ENCODE measurements at regions not wholly inside any gene's neighbourhood (a gene's known extent, or its start where the extent isn't known, plus 50 kb on each side); places are given as distances from the start of the nearest gene placed in this dataset.

- Mint-ChIP-seq H3K27ac (no peak overlapping the region), H3K4me3 (no peak overlapping the region), H3K4me1 (ENCODE audit: low read depth) (no peaks in the 10 kb centered on the region), H3K9me3 (ENCODE audit: insufficient read depth) (peaks cover 6% of the 10 kb centered on the region), H3K27me3 (ENCODE audit: low read depth) (no peaks in the 10 kb centered on the region), H3K36me3 (ENCODE audit: low read depth) (no peaks in the 10 kb centered on the region)
- CTCF ChIA-PET = no interaction called here
- ATAC-seq (no peak), DNase-seq (no peak)
- POLR2A ChIA-PET = no interaction called here
Measured at GRCh38 chr3:78186404-78186803, 1146.5 kb downstream of the ROBO2 start.

- no peaks in the 10 kb centered on the region for H3K36me3 Mint-ChIP-seq (ENCODE audit: low read depth)
- POLR2A ChIA-PET = interaction anchor here (0.6 kb wide), 1 partner anchor 1489 kb away, joined by 3 read pairs; no protein-coding TSS in a partner anchor
Measured at GRCh38 chr3:78201091-78201490, 1161.2 kb downstream of the ROBO2 start.

DNA sequence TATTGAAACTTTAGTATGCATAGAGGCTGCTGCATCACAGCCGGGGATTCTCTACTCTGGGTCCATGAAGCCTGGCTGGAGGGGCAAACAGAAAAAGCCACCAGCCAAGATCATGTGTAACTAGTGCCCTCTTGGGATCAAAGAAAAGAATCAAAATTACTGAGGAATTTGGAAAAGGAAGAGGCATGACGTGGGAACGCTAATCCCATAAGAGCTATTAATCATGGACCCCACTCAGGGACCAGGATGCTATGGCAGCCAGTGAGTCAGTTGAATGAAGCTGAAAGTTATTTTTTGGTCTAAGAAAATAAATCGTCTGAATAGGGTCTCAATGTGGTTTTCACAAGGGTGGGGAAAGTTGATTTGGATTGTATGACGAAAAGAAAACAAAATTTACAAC lies 1165.1 kb downstream of the ROBO2 start:
- no peak for ATAC-seq
- ChIA-PET POLR2A (no interaction called here), CTCF (no interaction called here)
- no peaks in the 10 kb centered on the region for H3K4me1 Mint-ChIP-seq (ENCODE audit: low read depth)
- DNase-seq = no peak
- H3K9me3 Mint-ChIP-seq (ENCODE audit: insufficient read depth) = no peaks in the 10 kb centered on the region
- H3K27me3 Mint-ChIP-seq (ENCODE audit: low read depth) = no peaks in the 10 kb centered on the region
- no peak overlapping the region for H3K27ac Mint-ChIP-seq
- no peak overlapping the region for H3K4me3 Mint-ChIP-seq
- H3K36me3 Mint-ChIP-seq (ENCODE audit: low read depth) = no peaks in the 10 kb centered on the region

More at GRCh38 chr3:78201091-78201490, 1161.2 kb downstream of the ROBO2 start:
- no peak for DNase-seq
- no peaks in the 10 kb centered on the region for H3K4me1 Mint-ChIP-seq (ENCODE audit: low read depth)
- H3K27ac Mint-ChIP-seq = no peak overlapping the region
- peaks cover 4% of the 10 kb centered on the region for H3K9me3 Mint-ChIP-seq (ENCODE audit: insufficient read depth)
- CTCF ChIA-PET = no interaction called here
- no peak for ATAC-seq
- H3K27me3 Mint-ChIP-seq (ENCODE audit: low read depth) = no peaks in the 10 kb centered on the region
- no peak overlapping the region for H3K4me3 Mint-ChIP-seq

GRCh38 chr3:78221300-78221699 lies 1181.4 kb downstream of the ROBO2 start:
- no peak overlapping the region for H3K27ac Mint-ChIP-seq
- ChIA-PET POLR2A (no interaction called here), CTCF (no interaction called here)
- H3K9me3 Mint-ChIP-seq (ENCODE audit: insufficient read depth) = peaks cover 13% of the 10 kb centered on the region
- no peaks in the 10 kb centered on the region for H3K27me3 Mint-ChIP-seq (ENCODE audit: low read depth)
- no peaks in the 10 kb centered on the region for H3K4me1 Mint-ChIP-seq (ENCODE audit: low read depth)
- DNase-seq (no peak), ATAC-seq (no peak)
- H3K36me3 Mint-ChIP-seq (ENCODE audit: low read depth) = no peaks in the 10 kb centered on the region
- H3K4me3 Mint-ChIP-seq = no peak overlapping the region

- H3K4me3 Mint-ChIP-seq = no peak overlapping the region
- H3K27ac Mint-ChIP-seq = no peak overlapping the region
- DNase-seq (no peak), ATAC-seq (no peak)
- H3K27me3 Mint-ChIP-seq (ENCODE audit: low read depth) = no peaks in the 10 kb centered on the region
- H3K4me1 Mint-ChIP-seq (ENCODE audit: low read depth) = no peaks in the 10 kb centered on the region
- CTCF ChIA-PET = no interaction called here
- H3K36me3 Mint-ChIP-seq (ENCODE audit: low read depth) = no peaks in the 10 kb centered on the region
- POLR2A ChIA-PET = no interaction called here
- H3K9me3 Mint-ChIP-seq (ENCODE audit: insufficient read depth) = peaks cover 13% of the 10 kb centered on the region
Measured at GRCh38 chr3:78221796-78222195, 1181.9 kb downstream of the ROBO2 start.

- Mint-ChIP-seq H3K27me3 (ENCODE audit: low read depth) (no peaks in the 10 kb centered on the region), H3K36me3 (ENCODE audit: low read depth) (no peaks in the 10 kb centered on the region), H3K4me1 (ENCODE audit: low read depth) (no peaks in the 10 kb centered on the region), H3K4me3 (no peak overlapping the region), H3K9me3 (ENCODE audit: insufficient read depth) (peaks cover 5% of the 10 kb centered on the region), H3K27ac (no peak overlapping the region)
- ChIA-PET POLR2A (no interaction called here), CTCF (no interaction called here)
- ATAC-seq (no peak), DNase-seq (no peak)
Measured at GRCh38 chr3:78235841-78236240, 1195.9 kb downstream of the ROBO2 start.

- ATAC-seq (no peak), DNase-seq (no peak)
- Mint-ChIP-seq H3K27me3 (ENCODE audit: low read depth) (no peaks in the 10 kb centered on the region), H3K27ac (no peak overlapping the region), H3K9me3 (ENCODE audit: insufficient read depth) (peaks cover 5% of the 10 kb centered on the region), H3K36me3 (ENCODE audit: low read depth) (no peaks in the 10 kb centered on the region), H3K4me1 (ENCODE audit: low read depth) (no peaks in the 10 kb centered on the region), H3K4me3 (no peak overlapping the region)
- ChIA-PET CTCF (no interaction called here), POLR2A (no interaction called here)
Measured at GRCh38 chr3:78238811-78239210, 1198.9 kb downstream of the ROBO2 start.

- H3K27ac Mint-ChIP-seq = no peak overlapping the region
- ChIA-PET POLR2A (no interaction called here), CTCF (no interaction called here)
- peaks cover 8% of the 10 kb centered on the region for H3K9me3 Mint-ChIP-seq (ENCODE audit: insufficient read depth)
- no peaks in the 10 kb centered on the region for H3K4me1 Mint-ChIP-seq (ENCODE audit: low read depth)
- no peaks in the 10 kb centered on the region for H3K27me3 Mint-ChIP-seq (ENCODE audit: low read depth)
- ATAC-seq = no peak
- no peak overlapping the region for H3K4me3 Mint-ChIP-seq
- no peak for DNase-seq
- H3K36me3 Mint-ChIP-seq (ENCODE audit: low read depth) = no peaks in the 10 kb centered on the region
Measured at GRCh38 chr3:78242724-78243123, 1202.8 kb downstream of the ROBO2 start.

- ChIA-PET POLR2A (no interaction called here), CTCF (no interaction called here)
- no peak overlapping the region for H3K27ac Mint-ChIP-seq
- ATAC-seq = no peak
- H3K27me3 Mint-ChIP-seq (ENCODE audit: low read depth) = no peaks in the 10 kb centered on the region
- no peak overlapping the region for H3K4me3 Mint-ChIP-seq
- no peak for DNase-seq
- H3K36me3 Mint-ChIP-seq (ENCODE audit: low read depth) = no peaks in the 10 kb centered on the region
- H3K4me1 Mint-ChIP-seq (ENCODE audit: low read depth) = no peaks in the 10 kb centered on the region
- H3K9me3 Mint-ChIP-seq (ENCODE audit: insufficient read depth) = peaks cover 8% of the 10 kb centered on the region
Measured at GRCh38 chr3:78244136-78244535, 1204.2 kb downstream of the ROBO2 start.

DNA sequence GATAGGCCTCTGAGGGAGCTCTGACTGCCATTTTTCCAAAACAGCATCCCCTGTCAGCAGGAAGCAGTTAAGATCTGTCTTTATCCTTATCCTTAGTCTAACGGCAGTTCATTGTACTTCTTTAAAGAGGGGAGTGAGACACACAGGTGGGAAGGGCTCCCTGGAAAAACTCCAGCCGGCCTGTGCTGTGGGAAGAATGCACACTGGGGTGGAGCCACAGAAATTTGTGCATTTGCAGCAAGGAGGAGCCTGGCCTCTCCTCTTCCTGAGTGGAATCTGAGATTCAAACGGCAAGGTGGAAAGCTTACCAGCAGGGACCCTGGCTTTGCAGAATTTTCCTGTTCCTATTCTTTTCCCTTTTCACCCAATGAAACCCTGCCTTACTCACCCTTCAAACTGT lies 1209.4 kb downstream of the ROBO2 start:
- ATAC-seq = no peak
- no peaks in the 10 kb centered on the region for H3K4me1 Mint-ChIP-seq (ENCODE audit: low read depth)
- no peak overlapping the region for H3K27ac Mint-ChIP-seq
- no peak for DNase-seq
- H3K36me3 Mint-ChIP-seq (ENCODE audit: low read depth) = no peaks in the 10 kb centered on the region
- H3K27me3 Mint-ChIP-seq (ENCODE audit: low read depth) = no peaks in the 10 kb centered on the region
- no peak overlapping the region for H3K4me3 Mint-ChIP-seq
- CTCF ChIA-PET = no interaction called here
- POLR2A ChIA-PET = no interaction called here
- peaks cover 3% of the 10 kb centered on the region for H3K9me3 Mint-ChIP-seq (ENCODE audit: insufficient read depth)

GRCh38 chr3:78253860-78254259 lies 1214.0 kb downstream of the ROBO2 start:
- DNase-seq (no peak), ATAC-seq (no peak)
- Mint-ChIP-seq H3K27me3 (ENCODE audit: low read depth) (no peaks in the 10 kb centered on the region), H3K4me1 (ENCODE audit: low read depth) (no peaks in the 10 kb centered on the region), H3K9me3 (ENCODE audit: insufficient read depth) (no peaks in the 10 kb centered on the region), H3K4me3 (no peak overlapping the region), H3K36me3 (ENCODE audit: low read depth) (no peaks in the 10 kb centered on the region), H3K27ac (no peak overlapping the region)
- ChIA-PET CTCF (no interaction called here), POLR2A (no interaction called here)

DNA sequence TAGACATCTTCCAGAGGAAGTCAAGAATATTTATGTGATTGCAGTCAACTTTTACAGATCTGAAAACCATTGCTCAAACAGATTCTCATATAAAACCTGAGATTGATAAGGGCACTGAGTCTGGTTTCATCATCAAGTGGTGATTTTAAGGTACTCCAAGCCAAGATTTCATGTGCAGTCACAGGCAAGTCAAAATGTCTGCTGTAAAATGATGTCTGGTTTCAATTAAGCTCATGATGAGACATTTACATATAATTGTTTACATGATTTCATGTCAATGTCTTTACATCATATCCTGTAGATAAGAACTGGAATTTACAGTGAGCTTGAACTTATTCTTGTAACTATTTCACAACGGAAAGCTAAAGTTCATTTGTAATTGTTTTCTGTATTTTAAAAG lies 1215.5 kb downstream of the ROBO2 start:
- Mint-ChIP-seq H3K27me3 (ENCODE audit: low read depth) (no peaks in the 10 kb centered on the region), H3K4me3 (no peak overlapping the region), H3K36me3 (ENCODE audit: low read depth) (no peaks in the 10 kb centered on the region), H3K9me3 (ENCODE audit: insufficient read depth) (peaks cover 2% of the 10 kb centered on the region), H3K4me1 (ENCODE audit: low read depth) (no peaks in the 10 kb centered on the region), H3K27ac (no peak overlapping the region)
- ChIA-PET CTCF (no interaction called here), POLR2A (no interaction called here)
- DNase-seq (no peak), ATAC-seq (no peak)

GRCh38 chr3:78256123-78256522 lies 1216.2 kb downstream of the ROBO2 start:
- no peak overlapping the region for H3K27ac Mint-ChIP-seq
- H3K4me3 Mint-ChIP-seq = no peak overlapping the region
- ChIA-PET POLR2A (no interaction called here), CTCF (no interaction called here)
- no peaks in the 10 kb centered on the region for H3K27me3 Mint-ChIP-seq (ENCODE audit: low read depth)
- no peak for DNase-seq
- H3K36me3 Mint-ChIP-seq (ENCODE audit: low read depth) = no peaks in the 10 kb centered on the region
- peaks cover 4% of the 10 kb centered on the region for H3K9me3 Mint-ChIP-seq (ENCODE audit: insufficient read depth)
- no peak for ATAC-seq
- H3K4me1 Mint-ChIP-seq (ENCODE audit: low read depth) = no peaks in the 10 kb centered on the region

Data from activated CD8-positive, alpha-beta T cell treated with anti-CD3 and anti-CD28 coated beads, Interleukin-2, amount 10 ng/mL, durations not matched to agents 7 days and 5 days (primary cell).